MV-4-11 (cell line): ENCODE measurements at regions not wholly inside any gene's neighbourhood (a gene's known extent, or its start where the extent isn't known, plus 50 kb on each side); places are given as distances from the start of the nearest gene placed in this dataset.
"Not testable (repeated sequence)": the region's sequence is repeated elsewhere in the genome, so short reads cannot be mapped to it uniquely, and the experiment has no call there.

ENCODE experiments used
- DNase-seq: peaks from one replicate; lab custom pipeline; 2025; lab: John Stamatoyannopoulos, UW

- DNase-seq: no peak
These were observed 124.8 kb upstream of the SLC1A3 start for GRCh38 chr5:36481454-36482120.

GRCh38 chr5:36482812-36483211, 123.6 kb upstream of the SLC1A3 start:
- no peak for DNase-seq

- no peak for DNase-seq
These were observed 116.9 kb upstream of the SLC1A3 start for GRCh38 chr5:36489505-36489904.

GRCh38 chr5:36491856-36492255, 114.5 kb upstream of the SLC1A3 start:
- no peak for DNase-seq

GRCh38 chr5:36492984-36493654, 113.3 kb upstream of the SLC1A3 start:
- DNase-seq: no peak

GRCh38 chr5:36494028-36494427, 112.4 kb upstream of the SLC1A3 start:
- no peak for DNase-seq

GRCh38 chr5:36494841-36495601, 111.4 kb upstream of the SLC1A3 start:
- no peak for DNase-seq

- DNase-seq: no peak
These were observed 110.8 kb upstream of the SLC1A3 start for GRCh38 chr5:36495611-36496010.

GRCh38 chr5:36496471-36496870, 109.9 kb upstream of the SLC1A3 start:
- DNase-seq: no peak

- DNase-seq: no peak
These were observed 103.8 kb upstream of the SLC1A3 start for GRCh38 chr5:36502608-36503007.

GRCh38 chr5:36505021-36505420, 101.4 kb upstream of the SLC1A3 start:
- no peak for DNase-seq

GRCh38 chr5:36507332-36507952, 99.0 kb upstream of the SLC1A3 start:
- DNase-seq: peak; percentile 49

GRCh38 chr5:36508331-36508730, 98.1 kb upstream of the SLC1A3 start:
- DNase-seq: not testable (repeated sequence)

GRCh38 chr5:36513647-36514046, 92.8 kb upstream of the SLC1A3 start:
- not testable (repeated sequence) for DNase-seq

GRCh38 chr5:36519881-36520280, 86.5 kb upstream of the SLC1A3 start:
- DNase-seq: no peak

- no peak for DNase-seq
These were observed 85.2 kb upstream of the SLC1A3 start for GRCh38 chr5:36521219-36521618.

- DNase-seq: no peak
These were observed 84.3 kb upstream of the SLC1A3 start for GRCh38 chr5:36521838-36522745.

GRCh38 chr5:36522746-36523065, 83.7 kb upstream of the SLC1A3 start:
- no peak for DNase-seq

GRCh38 chr5:36523450-36523849, 83.0 kb upstream of the SLC1A3 start:
- DNase-seq: no peak

GRCh38 chr5:36523926-36524325, 82.5 kb upstream of the SLC1A3 start:
- no peak for DNase-seq

- no peak for DNase-seq
These were observed 79.9 kb upstream of the SLC1A3 start for GRCh38 chr5:36526537-36526936.

GRCh38 chr5:36528588-36528987, 77.8 kb upstream of the SLC1A3 start:
- DNase-seq: no peak
